Nephron progenitor cell (in vitro differentiated cells): ENCODE measurements at regions not wholly inside any gene's neighbourhood (a gene's known extent, or its start where the extent isn't known, plus 50 kb on each side); places are given as distances from the start of the nearest gene placed in this dataset.

Source experiments
- DNase-seq: peaks from one replicate; pipeline ENCODE4 v3.0.0; 2021
- H3K27ac Mint-ChIP-seq: 2 replicates; pipeline ENCODE4 v1.8.0; 2021; ENCODE audit warnings: mild to moderate bottlenecking, moderate library complexity, mixed read lengths
- H3K27me3 Mint-ChIP-seq: 2 replicates; pipeline ENCODE4 v1.8.0; 2021; ENCODE audit warnings: mild to moderate bottlenecking, low read depth, mixed read lengths; ENCODE audit not compliant: poor library complexity
- H3K36me3 Mint-ChIP-seq: 2 replicates; pipeline ENCODE4 v1.8.0; 2021; ENCODE audit warnings: low read depth, mixed read lengths
- H3K4me1 Mint-ChIP-seq: 2 replicates; pipeline ENCODE4 v1.8.0; 2021; ENCODE audit warnings: mixed read lengths
- H3K4me3 Mint-ChIP-seq: 2 replicates; pipeline ENCODE4 v1.8.0; 2021; ENCODE audit warnings: mild to moderate bottlenecking, moderate library complexity, mixed read lengths
- H3K9me3 Mint-ChIP-seq: 2 replicates; pipeline ENCODE4 v1.8.0; 2021; ENCODE audit warnings: mild to moderate bottlenecking, moderate library complexity, mixed read lengths
- TF ChIP-seq, protein P1 (sequence below): fragments of 200-600 bp; sonication (generic); IDR thresholded peaks from 2 replicates; pipeline ENCODE4 v1.5.0; 2021; ENCODE audit warnings: antibody characterized with exemption

DNA sequence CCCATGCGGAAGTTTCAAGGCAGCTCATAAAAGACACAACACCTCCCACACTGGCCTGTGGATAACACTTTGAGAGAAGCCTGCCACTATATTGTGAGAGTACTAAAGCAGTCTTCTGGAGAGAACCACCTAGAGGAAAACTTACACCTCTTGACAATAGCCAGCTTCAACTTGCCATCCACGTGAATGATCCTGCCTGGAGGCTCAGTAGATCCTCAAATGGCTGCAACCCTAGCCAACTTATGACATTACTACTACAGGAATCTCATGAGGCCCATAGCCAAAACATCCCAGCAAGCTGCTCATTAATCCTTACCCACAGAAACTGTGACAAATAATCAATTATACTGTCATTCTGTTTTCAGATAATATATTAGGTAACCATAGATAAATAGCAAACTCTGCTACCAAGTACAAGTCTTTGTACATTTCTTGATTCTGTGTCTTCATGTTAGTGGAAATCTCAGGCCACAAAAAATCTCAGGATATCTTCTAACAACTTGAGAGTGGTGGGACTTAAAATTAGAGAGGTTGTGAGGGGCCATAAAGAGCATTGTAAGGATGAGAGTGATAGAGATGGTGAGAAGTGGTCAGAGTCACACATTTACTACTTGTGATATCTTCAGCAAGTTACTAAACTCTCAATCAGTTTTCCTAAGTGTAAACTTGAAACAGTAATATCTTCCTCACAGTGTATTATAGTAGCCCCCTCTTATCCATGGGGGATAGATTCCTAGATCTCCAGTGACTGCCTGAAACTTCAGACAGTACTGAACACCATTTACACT lies 368.0 kb downstream of the C12orf50 start:
- Mint-ChIP-seq H3K36me3 (no peaks in the 10 kb centered on the region), H3K27ac (peak overlapping the region; percentile 26), H3K27me3 (no peaks in the 10 kb centered on the region), H3K4me1 (peaks cover 24% of the 10 kb centered on the region), H3K4me3 (no peak overlapping the region), H3K9me3 (no peaks in the 10 kb centered on the region)
- TF ChIP-seq, protein P1, sequence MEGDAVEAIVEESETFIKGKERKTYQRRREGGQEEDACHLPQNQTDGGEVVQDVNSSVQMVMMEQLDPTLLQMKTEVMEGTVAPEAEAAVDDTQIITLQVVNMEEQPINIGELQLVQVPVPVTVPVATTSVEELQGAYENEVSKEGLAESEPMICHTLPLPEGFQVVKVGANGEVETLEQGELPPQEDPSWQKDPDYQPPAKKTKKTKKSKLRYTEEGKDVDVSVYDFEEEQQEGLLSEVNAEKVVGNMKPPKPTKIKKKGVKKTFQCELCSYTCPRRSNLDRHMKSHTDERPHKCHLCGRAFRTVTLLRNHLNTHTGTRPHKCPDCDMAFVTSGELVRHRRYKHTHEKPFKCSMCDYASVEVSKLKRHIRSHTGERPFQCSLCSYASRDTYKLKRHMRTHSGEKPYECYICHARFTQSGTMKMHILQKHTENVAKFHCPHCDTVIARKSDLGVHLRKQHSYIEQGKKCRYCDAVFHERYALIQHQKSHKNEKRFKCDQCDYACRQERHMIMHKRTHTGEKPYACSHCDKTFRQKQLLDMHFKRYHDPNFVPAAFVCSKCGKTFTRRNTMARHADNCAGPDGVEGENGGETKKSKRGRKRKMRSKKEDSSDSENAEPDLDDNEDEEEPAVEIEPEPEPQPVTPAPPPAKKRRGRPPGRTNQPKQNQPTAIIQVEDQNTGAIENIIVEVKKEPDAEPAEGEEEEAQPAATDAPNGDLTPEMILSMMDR, result no peak
- DNase-seq, result no peak

- Mint-ChIP-seq H3K9me3 (no peaks in the 10 kb centered on the region), H3K4me1 (peaks cover 24% of the 10 kb centered on the region)
Observed at GRCh38 chr12:87660291-87660690, 368.9 kb downstream of the C12orf50 start.

GRCh38 chr12:87656311-87656710 lies 372.9 kb downstream of the C12orf50 start:
- no peaks in the 10 kb centered on the region for H3K27me3 Mint-ChIP-seq
- peak overlapping the region; percentile 12 for H3K27ac Mint-ChIP-seq
- H3K4me3 Mint-ChIP-seq, result no peak overlapping the region
- TF ChIP-seq, protein P1, result no peak
- peaks cover 21% of the 10 kb centered on the region for H3K4me1 Mint-ChIP-seq
- no peak for DNase-seq
- no peaks in the 10 kb centered on the region for H3K36me3 Mint-ChIP-seq
- H3K9me3 Mint-ChIP-seq, result no peaks in the 10 kb centered on the region

More at GRCh38 chr12:87660291-87660690, 368.9 kb downstream of the C12orf50 start:
- Mint-ChIP-seq H3K27me3 (no peaks in the 10 kb centered on the region), H3K4me3 (no peak overlapping the region), H3K36me3 (no peaks in the 10 kb centered on the region), H3K27ac (no peak overlapping the region)
- DNase-seq, result no peak
- TF ChIP-seq, protein P1, result no peak

- DNase-seq, result no peak
- H3K4me1 Mint-ChIP-seq, result peaks cover 14% of the 10 kb centered on the region
- no peak overlapping the region for H3K27ac Mint-ChIP-seq
- no peaks in the 10 kb centered on the region for H3K27me3 Mint-ChIP-seq
- H3K9me3 Mint-ChIP-seq, result no peaks in the 10 kb centered on the region
- TF ChIP-seq, protein P1, result no peak
- no peak overlapping the region for H3K4me3 Mint-ChIP-seq
- H3K36me3 Mint-ChIP-seq, result no peaks in the 10 kb centered on the region
Observed at GRCh38 chr12:87651670-87652425, 377.4 kb downstream of the C12orf50 start.

GRCh38 chr12:87642245-87642644 lies 387.0 kb downstream of the C12orf50 start:
- H3K27me3 Mint-ChIP-seq, result no peaks in the 10 kb centered on the region
- TF ChIP-seq, protein P1, result no peak
- no peaks in the 10 kb centered on the region for H3K36me3 Mint-ChIP-seq
- peaks cover 4% of the 10 kb centered on the region for H3K9me3 Mint-ChIP-seq
- no peak overlapping the region for H3K27ac Mint-ChIP-seq
- no peak for DNase-seq
- H3K4me3 Mint-ChIP-seq, result no peak overlapping the region
- no peaks in the 10 kb centered on the region for H3K4me1 Mint-ChIP-seq
